Ammon's horn (tissue), 1 donor: ENCODE measurements at regions not wholly inside any gene's neighbourhood (a gene's known extent, or its start where the extent isn't known, plus 50 kb on each side); places are given as distances from the start of the nearest gene placed in this dataset.

Experiments
- DNase-seq: peaks from one replicate; pipeline ENCODE4 v3.0.0-alpha.2; 2016; ENCODE audit warnings: low spot score

DNA sequence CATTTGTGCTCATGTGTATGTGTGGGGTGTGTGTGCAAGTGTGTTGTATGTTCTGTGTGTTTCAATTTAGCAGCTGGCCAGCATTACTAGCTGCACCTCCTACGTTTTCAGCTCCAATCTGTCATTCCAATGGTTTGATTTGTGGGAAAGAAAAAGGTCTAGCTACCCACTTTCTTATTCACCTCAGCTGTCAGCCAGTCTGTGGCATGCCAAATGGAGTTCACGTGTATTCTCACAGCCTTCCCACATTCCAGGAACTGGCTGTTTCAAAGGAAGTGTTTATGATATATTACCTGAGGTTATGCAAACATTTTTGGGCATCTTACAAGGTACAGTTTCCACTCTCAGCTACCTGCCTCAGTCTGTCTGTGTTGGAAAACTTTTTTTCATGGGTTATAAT, 220.2 kb upstream of the CPNE8 start:
- DNase-seq: peak; percentile 16

- DNase-seq: no peak
These were observed 219.4 kb upstream of the CPNE8 start for GRCh38 chr12:39124768-39125167.

- no peak for DNase-seq
These were observed 218.3 kb upstream of the CPNE8 start for GRCh38 chr12:39123580-39124253.

DNA sequence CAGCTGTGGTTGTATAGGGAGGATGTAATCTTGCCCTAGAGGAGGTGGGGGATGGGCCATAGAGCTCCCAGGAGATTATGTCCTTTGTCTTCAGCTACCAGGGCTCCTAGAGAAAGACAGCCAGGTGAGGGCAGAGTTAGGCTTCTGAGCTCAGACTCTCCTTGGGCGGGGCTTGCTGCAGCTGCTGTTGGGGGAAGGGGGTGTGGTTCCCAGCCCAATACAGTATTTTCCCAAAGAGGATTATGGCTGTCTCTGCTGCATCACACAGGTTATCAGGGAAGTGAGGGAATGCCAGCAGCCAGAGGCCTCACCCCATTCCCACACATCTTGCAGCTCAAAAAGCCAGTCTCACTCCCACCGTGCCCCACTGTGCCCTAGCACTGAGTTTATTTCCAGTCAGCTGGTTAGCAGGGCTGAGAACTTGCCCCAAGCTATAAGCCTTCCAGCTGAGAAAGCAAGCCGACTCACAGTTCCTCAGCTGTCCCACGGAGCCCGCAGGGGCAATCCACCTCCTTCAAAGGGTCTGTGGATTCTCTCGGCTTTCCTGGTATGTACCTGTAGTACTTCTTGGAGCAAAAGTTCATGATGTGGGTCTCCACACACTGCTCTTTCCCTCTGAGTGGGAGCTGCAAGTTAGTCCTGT, 217.3 kb upstream of the CPNE8 start:
- DNase-seq: no peak

DNA sequence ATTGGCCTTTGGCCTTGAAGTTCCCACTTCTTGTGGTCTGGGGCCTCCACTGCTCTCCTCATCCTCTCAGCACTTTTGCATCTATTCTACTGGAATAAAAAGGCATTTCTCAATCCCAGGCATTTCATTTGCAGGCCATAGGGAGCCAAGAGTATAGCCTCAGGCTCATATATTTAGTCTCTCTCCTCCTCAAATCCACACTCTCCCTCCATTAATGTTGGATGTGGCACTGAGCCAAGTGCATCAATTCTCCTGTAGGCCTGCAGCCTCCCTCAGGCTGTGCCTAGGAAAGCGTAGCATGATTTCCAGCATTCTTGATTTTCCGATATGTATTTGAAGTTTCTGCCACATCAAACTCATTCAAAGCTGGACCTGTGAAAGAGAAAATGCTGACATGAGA, 211.5 kb upstream of the CPNE8 start:
- no peak for DNase-seq

DNA sequence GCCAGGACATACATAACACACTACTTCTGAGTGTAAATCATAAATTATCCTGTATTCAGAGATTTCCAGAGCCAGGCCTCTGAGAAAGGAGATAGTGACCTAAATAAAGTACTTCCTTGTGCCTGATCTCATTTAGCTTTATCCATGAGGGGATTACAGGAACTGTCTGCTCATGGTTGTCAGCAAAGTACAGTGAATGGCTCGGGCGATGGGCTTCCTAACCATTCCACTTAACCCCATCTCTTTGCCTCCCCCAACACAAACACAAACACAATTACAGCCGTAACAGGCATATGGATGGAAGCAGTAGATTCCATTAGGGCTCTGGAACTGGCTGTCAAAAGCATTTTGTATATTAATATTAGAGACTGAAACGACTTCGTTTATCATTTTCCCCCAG, 206.7 kb upstream of the CPNE8 start:
- DNase-seq: no peak

DNA sequence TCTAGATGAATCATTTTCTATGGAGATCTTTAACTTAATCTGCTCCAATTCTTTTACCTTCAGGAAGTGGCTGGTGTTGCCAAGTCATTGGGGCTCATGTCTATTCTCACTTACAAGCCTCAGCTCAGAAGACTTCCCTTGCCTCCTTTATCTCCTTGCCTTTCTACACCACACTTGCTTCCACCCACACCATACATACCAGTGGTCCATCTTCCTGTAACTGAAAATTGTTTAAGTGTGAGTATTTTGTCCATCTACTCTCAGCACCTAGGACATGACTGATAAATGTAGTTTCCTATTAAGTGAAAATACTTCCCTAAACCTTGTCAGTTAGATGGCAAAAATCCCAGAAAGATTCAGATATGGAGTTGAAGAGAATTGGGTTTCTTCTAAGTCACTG, 199.7 kb upstream of the CPNE8 start:
- DNase-seq: no peak

DNA sequence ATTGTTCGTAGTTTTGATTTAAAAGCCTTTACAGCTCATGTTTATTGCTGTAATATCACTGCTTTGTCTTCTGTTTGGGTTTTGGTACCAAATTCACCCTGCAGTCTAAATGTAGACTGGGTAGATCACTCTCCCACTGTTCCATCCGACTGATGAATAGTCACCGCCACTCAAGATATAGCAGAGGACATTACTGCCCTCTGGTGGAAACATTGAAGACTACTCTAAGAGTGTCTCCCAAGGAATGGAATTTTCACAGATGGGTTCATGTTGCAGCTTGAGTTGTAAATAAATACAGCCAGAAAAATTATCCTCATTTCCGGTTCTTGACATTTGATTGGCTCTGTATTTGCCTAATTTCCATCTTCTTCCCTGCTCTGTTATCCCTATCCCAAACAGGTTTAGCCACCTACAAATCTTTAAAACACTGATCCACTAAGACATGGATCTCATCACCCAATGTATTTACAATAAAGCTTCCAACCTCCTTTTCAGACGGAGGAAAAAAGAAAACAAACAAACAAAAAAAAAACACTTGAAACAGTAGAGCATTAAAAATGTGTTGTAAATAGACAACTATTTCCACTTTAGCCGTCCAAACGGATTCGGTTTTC, 198.3 kb upstream of the CPNE8 start:
- DNase-seq: peak; percentile 83

- DNase-seq: no peak
These were observed 197.3 kb upstream of the CPNE8 start for GRCh38 chr12:39102474-39103209.

GRCh38 chr12:39095636-39096330, 190.4 kb upstream of the CPNE8 start:
- no peak for DNase-seq

GRCh38 chr12:39081910-39082309, 176.5 kb upstream of the CPNE8 start:
- no peak for DNase-seq

GRCh38 chr12:39077226-39077625, 171.8 kb upstream of the CPNE8 start:
- DNase-seq: no peak

DNA sequence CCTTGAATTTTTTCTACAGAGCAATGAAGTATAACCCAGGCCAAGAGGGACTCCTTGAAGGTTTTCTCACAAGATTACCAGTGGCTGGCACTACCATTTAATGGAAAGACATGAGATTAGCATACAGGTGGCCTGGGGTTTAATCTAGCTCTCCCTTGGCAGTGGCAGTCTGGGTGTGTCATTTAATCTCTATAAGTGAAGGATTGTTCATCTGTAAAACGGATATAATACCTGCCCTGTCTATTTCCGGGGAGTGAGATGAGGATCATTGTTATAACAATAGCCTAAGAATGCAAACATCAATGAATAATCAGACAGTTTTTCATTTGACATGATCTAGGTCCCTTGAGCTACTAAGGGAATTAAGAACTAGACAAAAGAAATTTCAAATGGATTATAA, 168.7 kb upstream of the CPNE8 start:
- DNase-seq: no peak

DNA sequence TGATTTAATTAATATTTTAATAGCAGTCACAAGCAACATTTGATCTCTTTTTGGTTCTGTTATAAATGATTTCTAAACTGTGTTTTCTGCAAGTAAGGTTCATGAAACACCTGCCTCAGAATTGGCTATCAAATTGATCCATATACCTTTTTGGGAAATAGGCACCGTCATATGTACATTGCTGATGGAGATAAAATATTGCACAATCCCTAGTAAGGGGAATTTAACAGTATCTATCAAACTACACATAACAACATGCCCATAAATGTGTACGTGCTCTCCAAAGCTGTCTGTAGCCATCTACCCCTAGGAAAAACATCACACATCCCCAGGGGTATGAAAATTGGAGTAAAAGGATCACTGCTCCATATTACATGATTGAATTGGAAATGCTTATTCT, 167.3 kb upstream of the CPNE8 start:
- no peak for DNase-seq

- DNase-seq: no peak
These were observed 166.2 kb upstream of the CPNE8 start for GRCh38 chr12:39071611-39072010.

- no peak for DNase-seq
These were observed 165.4 kb upstream of the CPNE8 start for GRCh38 chr12:39070775-39071174.

GRCh38 chr12:39065455-39065854, 160.1 kb upstream of the CPNE8 start:
- no peak for DNase-seq

DNA sequence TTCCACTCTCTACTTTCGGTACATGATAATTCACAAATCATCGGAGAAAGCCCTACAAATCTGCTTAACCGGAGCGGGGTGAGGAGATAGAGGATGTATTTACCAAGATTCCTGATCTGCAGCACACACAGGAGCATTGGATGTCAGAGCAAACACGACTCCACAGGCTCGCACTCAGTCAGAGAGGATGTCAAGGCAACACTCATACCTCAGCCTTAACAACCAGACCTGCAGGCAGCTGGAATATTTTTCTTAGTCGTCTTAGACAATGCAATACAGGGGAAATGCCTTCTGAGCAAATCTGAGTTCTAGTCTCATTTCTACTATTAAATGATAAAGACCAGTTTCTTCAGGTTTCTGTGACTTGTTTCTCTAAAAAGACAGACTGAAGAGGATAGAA, 159.3 kb upstream of the CPNE8 start:
- DNase-seq: no peak

GRCh38 chr12:39062266-39062996, 157.0 kb upstream of the CPNE8 start:
- DNase-seq: no peak

DNA sequence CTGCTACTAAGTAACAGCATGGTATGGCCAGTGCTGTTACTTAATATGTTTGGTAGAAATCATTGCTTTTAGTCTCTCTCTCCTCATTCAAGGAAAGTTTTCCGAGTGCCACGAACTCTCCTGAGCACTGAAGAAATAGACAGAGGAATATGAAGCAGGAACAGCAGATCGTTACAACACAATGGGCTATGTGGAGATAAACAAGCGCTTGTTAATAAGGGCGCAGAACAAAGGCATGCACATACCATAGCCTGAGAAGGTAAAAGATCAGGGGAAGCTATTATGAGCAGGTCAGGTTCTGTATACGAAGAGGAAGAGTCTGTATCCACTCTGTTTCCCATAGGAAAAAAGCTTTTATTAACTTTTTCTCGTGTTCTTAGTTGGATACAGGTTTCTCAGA, 156.2 kb upstream of the CPNE8 start:
- no peak for DNase-seq

- no peak for DNase-seq
These were observed 143.0 kb upstream of the CPNE8 start for GRCh38 chr12:39048395-39048794.
